ENCODE measurements at regions not wholly inside any gene's neighbourhood (a gene's known extent, or its start where the extent isn't known, plus 50 kb on each side); places are given as distances from the start of the nearest gene placed in this dataset.

- Histone ChIP-seq H3K9ac (ENCODE audit: insufficient read depth in 1 of 2, low read length in 2 of 2) (no peak overlapping the region), H3K36me3 (ENCODE audit: control insufficient read depth in 4 of 4, insufficient read depth in 4 of 4, low read length in 4 of 4) (no peaks in the 10 kb centered on the region), H3K4me1 (ENCODE audit: control insufficient read depth in 5 of 5, insufficient read depth in 5 of 5, low read length in 5 of 5) (peaks cover 0 to 31% (median 10%) of the 10 kb centered on the region in 5 donors), H3K4me3 (no peak overlapping the region), H3K27me3 (ENCODE audit: control insufficient read depth in 3 of 3, insufficient read depth in 3 of 3, low read length in 2 of 3) (no peaks in the 10 kb centered on the region), H3K9me3 (ENCODE audit: control insufficient read depth in 4 of 4, insufficient read depth in 3 of 4, low read length in 3 of 4) (no peaks in the 10 kb centered on the region), H3K27ac (ENCODE audit: low read depth in 1 of 2, low read length in 1 of 2) (no peak overlapping the region)
- TF ChIP-seq CTCF (IDR thresholded peaks at IDR 0.05; ENCODE audit: control extremely low read depth, extremely low read depth), result no peak
- DNase-seq, result no peak
- ATAC-seq (ENCODE audit: insufficient read depth, low FRiP score), result no peak
- 83 to 89% methylated on average over 8 of the region's 8 CpGs for WGBS, 2 donors
These were observed 271.8 kb upstream of the ZFHX3 start for GRCh38 chr16:73319737-73320136.

GRCh38 chr16:73319261-73319660, 271.3 kb upstream of the ZFHX3 start:
- H3K9me3 ChIP-seq (ENCODE audit: control insufficient read depth in 4 of 4, insufficient read depth in 3 of 4, low read length in 3 of 4), result no peaks in the 10 kb centered on the region
- no peaks in the 10 kb centered on the region for H3K36me3 ChIP-seq (ENCODE audit: control insufficient read depth in 4 of 4, insufficient read depth in 4 of 4, low read length in 4 of 4)
- no peaks in the 10 kb centered on the region for H3K27me3 ChIP-seq (ENCODE audit: control insufficient read depth in 3 of 3, insufficient read depth in 3 of 3, low read length in 2 of 3)
- no peak for ATAC-seq (ENCODE audit: insufficient read depth, low FRiP score)
- peaks cover 0 to 31% (median 10%) of the 10 kb centered on the region in 5 donors for H3K4me1 ChIP-seq (ENCODE audit: control insufficient read depth in 5 of 5, insufficient read depth in 5 of 5, low read length in 5 of 5)
- 88 to 91% methylated on average over 10 of the region's 10 CpGs for WGBS, 2 donors
- H3K4me3 ChIP-seq, result no peak overlapping the region
- no peak for DNase-seq
- H3K27ac ChIP-seq (ENCODE audit: low read depth in 1 of 2, low read length in 1 of 2), result no peak overlapping the region
- no peak overlapping the region for H3K9ac ChIP-seq (ENCODE audit: insufficient read depth in 1 of 2, low read length in 2 of 2)
- no peak for TF ChIP-seq CTCF (IDR thresholded peaks at IDR 0.05; ENCODE audit: control extremely low read depth, extremely low read depth)

DNA sequence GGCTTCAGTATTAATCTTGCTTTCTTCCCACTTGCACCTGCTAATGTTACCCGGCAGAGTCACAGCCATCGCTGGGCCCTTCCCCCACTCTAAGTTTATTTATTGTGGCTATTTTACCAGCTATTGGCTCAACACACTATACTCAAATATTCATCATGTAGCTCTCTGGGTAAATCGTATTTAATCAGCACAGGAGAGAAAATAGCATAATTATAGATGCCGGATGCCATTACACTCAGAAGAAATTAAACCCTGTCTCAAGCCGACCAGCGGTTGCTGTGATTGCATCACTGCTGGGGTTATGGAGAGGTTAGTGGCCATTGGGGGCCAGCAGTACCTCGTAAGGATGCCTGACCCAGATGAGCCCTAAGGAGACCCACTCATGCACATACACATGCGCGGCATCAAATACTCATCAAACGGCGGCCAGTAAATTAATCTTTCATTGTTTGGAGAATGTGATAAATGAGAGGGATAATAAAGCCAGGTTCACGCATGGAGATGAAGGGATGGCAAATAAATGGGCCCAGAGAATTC, 269.5 kb upstream of the ZFHX3 start:
- peaks cover 0 to 20% (median 7%) of the 10 kb centered on the region in 5 donors for H3K4me1 ChIP-seq (ENCODE audit: control insufficient read depth in 5 of 5, insufficient read depth in 5 of 5, low read length in 5 of 5)
- H3K4me3 ChIP-seq, result no peak overlapping the region
- no peak overlapping the region for H3K27ac ChIP-seq (ENCODE audit: low read depth in 1 of 2, low read length in 1 of 2)
- ATAC-seq (ENCODE audit: insufficient read depth, low FRiP score) (no peak), DNase-seq (no peak)
- no peak overlapping the region for H3K9ac ChIP-seq (ENCODE audit: insufficient read depth in 1 of 2, low read length in 2 of 2)
- H3K9me3 ChIP-seq (ENCODE audit: control insufficient read depth in 4 of 4, insufficient read depth in 3 of 4, low read length in 3 of 4), result peaks cover 0 to under 1% (median 0%) of the 10 kb centered on the region in 4 donors
- no peaks in the 10 kb centered on the region for H3K27me3 ChIP-seq (ENCODE audit: control insufficient read depth in 3 of 3, insufficient read depth in 3 of 3, low read length in 2 of 3)
- 84 to 92% methylated on average over 12 of the region's 12 CpGs for WGBS, 2 donors
- TF ChIP-seq CTCF (IDR thresholded peaks at IDR 0.05; ENCODE audit: control extremely low read depth, extremely low read depth), result no peak
- H3K36me3 ChIP-seq (ENCODE audit: control insufficient read depth in 4 of 4, insufficient read depth in 4 of 4, low read length in 4 of 4), result no peaks in the 10 kb centered on the region

GRCh38 chr16:73315645-73316044, 267.7 kb upstream of the ZFHX3 start:
- ATAC-seq (ENCODE audit: insufficient read depth, low FRiP score) (no peak), DNase-seq (no peak)
- TF ChIP-seq CTCF (IDR thresholded peaks at IDR 0.05; ENCODE audit: control extremely low read depth, extremely low read depth), result no peak
- H3K9ac ChIP-seq (ENCODE audit: insufficient read depth in 1 of 2, low read length in 2 of 2), result no peak overlapping the region
- H3K36me3 ChIP-seq (ENCODE audit: control insufficient read depth in 4 of 4, insufficient read depth in 4 of 4, low read length in 4 of 4), result no peaks in the 10 kb centered on the region
- peaks cover 0 to 3% (median 0%) of the 10 kb centered on the region in 5 donors for H3K4me1 ChIP-seq (ENCODE audit: control insufficient read depth in 5 of 5, insufficient read depth in 5 of 5, low read length in 5 of 5)
- H3K4me3 ChIP-seq, result no peak overlapping the region
- WGBS, 2 donors, result 73 to 74% methylated on average over 7 of the region's 7 CpGs
- peaks cover 0 to 1% (median 0%) of the 10 kb centered on the region in 4 donors for H3K9me3 ChIP-seq (ENCODE audit: control insufficient read depth in 4 of 4, insufficient read depth in 3 of 4, low read length in 3 of 4)
- H3K27me3 ChIP-seq (ENCODE audit: control insufficient read depth in 3 of 3, insufficient read depth in 3 of 3, low read length in 2 of 3), result no peaks in the 10 kb centered on the region
- no peak overlapping the region for H3K27ac ChIP-seq (ENCODE audit: low read depth in 1 of 2, low read length in 1 of 2)

All from lung (tissue), 11 donors.